ENCODE measurements at regions not wholly inside any gene's neighbourhood (a gene's known extent, or its start where the extent isn't known, plus 50 kb on each side); places are given as distances from the start of the nearest gene placed in this dataset.

DNA sequence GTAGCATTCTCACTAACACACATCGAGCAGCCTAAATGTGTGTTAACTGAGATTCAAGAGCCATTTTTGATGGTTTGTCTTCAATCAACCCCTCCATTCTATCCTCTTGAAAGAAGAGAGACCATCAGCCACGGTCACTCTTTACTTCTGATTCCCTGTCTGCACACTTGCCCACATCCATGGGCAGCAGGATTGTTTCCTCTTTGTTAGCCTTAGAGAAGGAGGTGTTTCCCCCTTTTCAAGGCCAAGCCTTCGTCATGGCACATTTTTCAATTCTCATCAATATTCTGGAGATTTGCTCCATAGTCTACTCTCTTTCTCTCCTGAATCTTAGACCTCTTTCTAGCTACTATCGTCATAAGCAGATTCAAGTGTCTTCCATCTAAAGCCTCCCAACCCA is 522.4 kb upstream of the NAALADL2 start:
- Mint-ChIP-seq H3K9me3 (no peaks in the 10 kb centered on the region), H3K27ac (no peak overlapping the region), H3K27me3 (ENCODE audit: insufficient read depth, low read depth) (peaks cover 4% of the 10 kb centered on the region), H3K4me3 (no peak overlapping the region), H3K4me1 (no peaks in the 10 kb centered on the region), H3K36me3 (no peaks in the 10 kb centered on the region)
- Histone ChIP-seq H4K20me1 (ENCODE audit: low read depth) (no peaks in the 10 kb centered on the region), H3K4me3 (no peak overlapping the region), H3K4me1 (no peaks in the 10 kb centered on the region), H3K27ac (no peak overlapping the region), H3K27me3 (no peaks in the 10 kb centered on the region), H3K79me2 (ENCODE audit: low read depth) (no peaks in the 10 kb centered on the region), H2AFZ (replicated peaks) (no peak overlapping the region), H3K4me2 (no peak overlapping the region), H3F3A (ENCODE audit: low read depth) (no peaks in the 10 kb centered on the region), H3K9me3 (ENCODE audit: low read depth) (no peaks in the 10 kb centered on the region), H3K36me3 (no peaks in the 10 kb centered on the region), H3K9ac (no peak overlapping the region)
- TF ChIP-seq EZH2phosphoT487 (IDR thresholded peaks at IDR 0.05) (no peak), EZH2 (IDR thresholded peaks at IDR 0.05) (no peak)
- TF ChIP-seq, protein P1, sequence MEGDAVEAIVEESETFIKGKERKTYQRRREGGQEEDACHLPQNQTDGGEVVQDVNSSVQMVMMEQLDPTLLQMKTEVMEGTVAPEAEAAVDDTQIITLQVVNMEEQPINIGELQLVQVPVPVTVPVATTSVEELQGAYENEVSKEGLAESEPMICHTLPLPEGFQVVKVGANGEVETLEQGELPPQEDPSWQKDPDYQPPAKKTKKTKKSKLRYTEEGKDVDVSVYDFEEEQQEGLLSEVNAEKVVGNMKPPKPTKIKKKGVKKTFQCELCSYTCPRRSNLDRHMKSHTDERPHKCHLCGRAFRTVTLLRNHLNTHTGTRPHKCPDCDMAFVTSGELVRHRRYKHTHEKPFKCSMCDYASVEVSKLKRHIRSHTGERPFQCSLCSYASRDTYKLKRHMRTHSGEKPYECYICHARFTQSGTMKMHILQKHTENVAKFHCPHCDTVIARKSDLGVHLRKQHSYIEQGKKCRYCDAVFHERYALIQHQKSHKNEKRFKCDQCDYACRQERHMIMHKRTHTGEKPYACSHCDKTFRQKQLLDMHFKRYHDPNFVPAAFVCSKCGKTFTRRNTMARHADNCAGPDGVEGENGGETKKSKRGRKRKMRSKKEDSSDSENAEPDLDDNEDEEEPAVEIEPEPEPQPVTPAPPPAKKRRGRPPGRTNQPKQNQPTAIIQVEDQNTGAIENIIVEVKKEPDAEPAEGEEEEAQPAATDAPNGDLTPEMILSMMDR (IDR thresholded peaks at IDR 0.05), result no peak
- no peak for DNase-seq (ENCODE audit: low spot score)

DNA sequence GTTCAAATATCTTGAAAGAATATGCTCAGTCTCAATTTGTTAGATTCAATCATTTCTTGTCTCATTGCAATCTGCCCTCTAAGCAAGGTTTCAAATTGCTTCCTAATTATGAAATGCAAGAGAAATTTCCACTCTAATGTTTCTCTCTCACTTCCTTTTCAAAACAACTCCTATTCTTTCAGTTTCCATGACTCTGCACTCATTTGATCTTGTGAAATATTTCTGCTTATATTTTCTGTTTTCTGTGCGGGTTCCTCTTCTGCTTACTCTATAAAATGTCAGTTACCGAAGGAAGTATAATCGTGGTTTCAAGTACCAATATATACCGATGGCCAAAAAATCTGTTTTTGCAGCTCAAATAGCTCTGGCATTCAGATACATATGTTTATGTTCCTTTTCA is 521.9 kb upstream of the NAALADL2 start:
- Histone ChIP-seq H3K9me3 (ENCODE audit: low read depth) (no peaks in the 10 kb centered on the region), H3K36me3 (no peaks in the 10 kb centered on the region), H2AFZ (replicated peaks) (no peak overlapping the region), H3K4me1 (no peaks in the 10 kb centered on the region), H3K4me2 (no peak overlapping the region), H3K9ac (no peak overlapping the region), H3F3A (ENCODE audit: low read depth) (no peaks in the 10 kb centered on the region), H3K27ac (no peak overlapping the region), H3K27me3 (no peaks in the 10 kb centered on the region), H3K79me2 (ENCODE audit: low read depth) (no peaks in the 10 kb centered on the region), H3K4me3 (no peak overlapping the region), H4K20me1 (ENCODE audit: low read depth) (no peaks in the 10 kb centered on the region)
- Mint-ChIP-seq H3K4me3 (no peak overlapping the region), H3K27ac (no peak overlapping the region), H3K4me1 (no peaks in the 10 kb centered on the region), H3K36me3 (no peaks in the 10 kb centered on the region), H3K27me3 (ENCODE audit: insufficient read depth, low read depth) (peaks cover 4% of the 10 kb centered on the region), H3K9me3 (no peaks in the 10 kb centered on the region)
- no peak for DNase-seq (ENCODE audit: low spot score)
- TF ChIP-seq, protein P1 (IDR thresholded peaks at IDR 0.05), result no peak
- TF ChIP-seq EZH2phosphoT487 (IDR thresholded peaks at IDR 0.05) (no peak), EZH2 (IDR thresholded peaks at IDR 0.05) (no peak)

DNA sequence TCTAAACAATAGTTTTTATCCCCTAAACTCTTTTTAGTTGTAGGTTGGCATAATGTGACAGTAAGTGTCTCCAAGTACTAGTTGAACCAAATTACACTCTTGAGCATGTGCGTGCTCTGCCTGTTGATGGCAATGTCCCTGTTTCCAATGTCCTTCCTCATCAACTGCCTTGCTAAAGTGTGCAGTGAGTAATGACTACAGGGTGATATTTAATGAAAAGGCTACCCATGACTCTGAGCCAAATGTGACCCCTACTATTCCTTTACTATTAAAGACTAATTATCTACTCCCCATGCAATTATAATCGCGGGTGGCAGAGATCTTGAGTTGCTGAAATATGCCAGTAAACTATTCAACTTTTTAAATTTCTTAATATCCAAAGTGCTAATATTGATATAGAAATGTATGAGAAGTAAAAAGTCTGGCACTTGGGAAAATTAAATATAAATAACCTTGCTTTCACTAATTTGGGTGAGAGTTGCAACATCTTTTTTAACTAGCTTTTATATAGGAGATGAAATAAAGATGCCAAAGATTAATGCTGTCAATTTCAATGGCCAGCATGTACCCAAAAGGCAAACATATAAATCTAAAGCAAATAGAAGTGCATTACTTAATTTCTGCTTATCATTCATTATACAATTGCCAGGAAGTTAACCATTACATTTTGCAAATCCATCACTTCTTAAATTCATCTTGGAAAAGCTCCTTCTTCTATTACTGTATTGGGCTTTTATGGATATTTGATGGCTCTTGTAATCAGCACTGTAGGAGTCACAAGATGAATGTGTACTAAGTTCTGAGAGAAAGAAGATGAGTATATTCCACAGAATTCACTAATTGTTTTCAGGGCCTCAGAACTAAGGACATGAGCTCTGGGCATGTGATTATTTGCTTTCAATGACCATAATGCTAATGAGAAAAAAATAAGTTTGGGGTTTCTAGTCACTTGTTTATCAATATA is 518.2 kb upstream of the NAALADL2 start:
- Histone ChIP-seq H4K20me1 (ENCODE audit: low read depth) (no peaks in the 10 kb centered on the region), H3F3A (ENCODE audit: low read depth) (no peaks in the 10 kb centered on the region), H3K36me3 (no peaks in the 10 kb centered on the region), H3K79me2 (ENCODE audit: low read depth) (no peaks in the 10 kb centered on the region), H3K4me3 (no peak overlapping the region), H3K4me1 (no peaks in the 10 kb centered on the region), H2AFZ (replicated peaks) (no peak overlapping the region), H3K9ac (no peak overlapping the region), H3K9me3 (ENCODE audit: low read depth) (no peaks in the 10 kb centered on the region), H3K27ac (no peak overlapping the region), H3K27me3 (no peaks in the 10 kb centered on the region), H3K4me2 (no peak overlapping the region)
- H3K4me3 Mint-ChIP-seq, result no peak overlapping the region
- no peaks in the 10 kb centered on the region for H3K36me3 Mint-ChIP-seq
- H3K9me3 Mint-ChIP-seq, result no peaks in the 10 kb centered on the region
- TF ChIP-seq, protein P1 (IDR thresholded peaks at IDR 0.05), result no peak
- TF ChIP-seq EZH2phosphoT487 (IDR thresholded peaks at IDR 0.05), result no peak
- no peak for TF ChIP-seq EZH2 (IDR thresholded peaks at IDR 0.05)
- DNase-seq (ENCODE audit: low spot score), result no peak
- H3K4me1 Mint-ChIP-seq, result peaks cover 3% of the 10 kb centered on the region
- no peaks in the 10 kb centered on the region for H3K27me3 Mint-ChIP-seq (ENCODE audit: insufficient read depth, low read depth)
- no peak overlapping the region for H3K27ac Mint-ChIP-seq
